GM12891 (cell line): ENCODE measurements at regions not wholly inside any gene's neighbourhood (a gene's known extent, or its start where the extent isn't known, plus 50 kb on each side); places are given as distances from the start of the nearest gene placed in this dataset.

ENCODE experiments used
- POLR2A ChIP-seq: IDR thresholded peaks from 2 replicates; pipeline ENCODE4 v1.6.1; 2011; ENCODE audit warnings: low read depth, low read length, control low read depth
- POLR2AphosphoS5 ChIP-seq: IDR thresholded peaks from 2 replicates; pipeline ENCODE4 v1.6.1; 2011; ENCODE audit warnings: low read depth, low read length, control low read depth
- TAF1 ChIP-seq: IDR thresholded peaks from 2 replicates; pipeline ENCODE4 v1.6.1; 2011; ENCODE audit warnings: low read depth, low read length, control low read depth

DNA sequence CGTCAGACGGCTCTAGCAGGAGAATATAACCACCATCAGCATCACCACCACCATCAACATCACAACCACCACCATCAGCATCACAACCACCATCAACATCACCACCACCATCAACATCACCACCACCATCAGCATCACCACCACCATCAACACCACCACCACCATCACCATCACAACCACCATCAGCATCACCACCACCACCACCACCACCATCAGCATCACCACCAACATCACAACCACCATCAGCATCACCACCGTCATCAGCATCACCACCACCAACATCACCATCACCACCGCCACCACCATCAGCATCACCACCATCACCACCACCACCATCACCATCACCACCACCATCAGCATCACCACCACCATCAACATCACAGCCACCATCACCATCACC, 210.7 kb downstream of the C9orf50 start:
- TF ChIP-seq POLR2A = no peak
- no peak for TF ChIP-seq POLR2AphosphoS5
- no peak for TF ChIP-seq TAF1
